ENCODE measurements at regions not wholly inside any gene's neighbourhood (a gene's known extent, or its start where the extent isn't known, plus 50 kb on each side); places are given as distances from the start of the nearest gene placed in this dataset.

DNA sequence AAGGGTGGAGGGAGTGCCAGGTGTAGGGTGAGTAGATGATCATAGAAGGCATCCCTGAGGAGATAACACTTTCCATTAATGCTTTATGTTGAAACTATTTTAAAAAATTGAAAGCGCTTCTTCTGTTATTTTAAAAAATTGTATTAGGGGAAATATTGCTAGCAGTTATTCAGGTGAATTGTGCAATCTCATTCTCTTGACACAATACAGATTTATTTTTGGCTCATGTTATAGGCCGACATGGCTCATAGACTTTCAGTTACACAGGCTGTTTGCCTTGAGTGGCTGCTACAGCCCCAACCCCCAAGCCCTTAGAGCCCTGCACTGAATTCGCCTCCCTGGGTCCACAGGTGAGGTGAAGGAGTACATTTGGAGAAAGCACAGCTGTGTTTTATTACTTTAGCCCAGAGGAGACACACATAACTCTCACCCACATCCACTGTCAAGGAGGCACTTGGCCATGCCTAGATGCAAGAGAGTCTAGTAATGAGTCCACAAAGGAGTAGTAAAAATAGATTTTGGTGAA is 228.2 kb downstream of the RFPL4B start:
- Histone ChIP-seq H3K27me3 (ENCODE audit: control insufficient read depth in 1 of 2, insufficient read depth in 2 of 2, low read length in 2 of 2) (no peaks in the 10 kb centered on the region), H3K27ac (ENCODE audit: low read length) (no peak overlapping the region), H3K4me3 (ENCODE audit: low read length in 2 of 2) (no peak overlapping the region), H3K9me3 (ENCODE audit: control insufficient read depth in 2 of 2, low read length in 2 of 2) (no peaks in the 10 kb centered on the region), H3K4me1 (ENCODE audit: control insufficient read depth, insufficient read depth, low read length) (no peaks in the 10 kb centered on the region), H3K36me3 (ENCODE audit: control insufficient read depth in 2 of 2, insufficient read depth in 2 of 2, low read length in 2 of 2) (no peaks in the 10 kb centered on the region), H3K9ac (ENCODE audit: low read length in 2 of 2) (no peak overlapping the region)

DNA sequence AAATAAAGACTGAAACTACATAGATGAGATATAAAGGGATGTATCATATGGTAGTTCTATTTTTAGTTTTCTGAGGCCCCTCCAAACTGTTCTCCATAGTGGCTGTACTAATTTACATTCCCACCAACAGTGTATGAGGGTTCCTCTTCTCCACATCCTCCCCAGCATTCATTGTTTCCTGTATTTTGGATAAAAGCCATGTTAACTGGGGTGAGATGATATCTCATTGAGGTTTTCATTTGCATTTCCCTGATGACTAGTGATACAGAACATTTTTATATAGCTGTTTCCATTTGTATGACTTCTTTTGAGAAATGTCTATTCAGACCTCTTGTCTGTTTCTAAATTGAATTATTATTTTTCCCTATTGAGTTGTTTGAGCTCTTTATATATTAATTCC is 229.3 kb downstream of the RFPL4B start:
- Histone ChIP-seq H3K27me3 (ENCODE audit: control insufficient read depth in 1 of 2, insufficient read depth in 2 of 2, low read length in 2 of 2) (no peaks in the 10 kb centered on the region), H3K4me1 (ENCODE audit: control insufficient read depth, insufficient read depth, low read length) (no peaks in the 10 kb centered on the region), H3K27ac (ENCODE audit: low read length) (no peak overlapping the region), H3K9me3 (ENCODE audit: control insufficient read depth in 2 of 2, low read length in 2 of 2) (no peaks in the 10 kb centered on the region), H3K36me3 (ENCODE audit: control insufficient read depth in 2 of 2, insufficient read depth in 2 of 2, low read length in 2 of 2) (no peaks in the 10 kb centered on the region), H3K9ac (ENCODE audit: low read length in 2 of 2) (no peak overlapping the region), H3K4me3 (ENCODE audit: low read length in 2 of 2) (no peak overlapping the region)

DNA sequence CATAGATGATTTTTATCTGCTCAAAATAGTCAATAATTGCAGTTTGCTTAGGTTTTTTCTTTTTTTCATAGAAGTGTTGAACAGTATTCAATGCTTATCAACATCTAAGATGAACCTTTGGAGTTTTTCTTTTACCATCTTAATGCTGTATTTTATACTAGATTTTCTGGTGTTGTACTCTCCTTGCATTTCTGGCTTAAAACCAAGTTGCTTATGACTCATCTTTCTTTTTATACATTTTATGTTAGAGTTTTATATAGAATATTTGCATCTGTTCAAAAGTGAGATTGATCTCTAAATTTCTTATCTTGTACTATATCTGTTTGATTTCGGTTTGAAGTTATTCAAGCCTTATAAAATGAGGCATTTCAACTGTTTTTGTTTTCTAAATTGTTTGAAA is 232.5 kb downstream of the RFPL4B start:
- no peaks in the 10 kb centered on the region for H3K4me1 ChIP-seq (ENCODE audit: control insufficient read depth, insufficient read depth, low read length)
- no peak overlapping the region for H3K27ac ChIP-seq (ENCODE audit: low read length)
- H3K27me3 ChIP-seq (ENCODE audit: control insufficient read depth in 1 of 2, insufficient read depth in 2 of 2, low read length in 2 of 2): no peaks in the 10 kb centered on the region
- no peaks in the 10 kb centered on the region for H3K9me3 ChIP-seq (ENCODE audit: control insufficient read depth in 2 of 2, low read length in 2 of 2)
- H3K9ac ChIP-seq (ENCODE audit: low read length in 2 of 2): no peak overlapping the region
- no peaks in the 10 kb centered on the region for H3K36me3 ChIP-seq (ENCODE audit: control insufficient read depth in 2 of 2, insufficient read depth in 2 of 2, low read length in 2 of 2)
- H3K4me3 ChIP-seq (ENCODE audit: low read length in 2 of 2): no peak overlapping the region

DNA sequence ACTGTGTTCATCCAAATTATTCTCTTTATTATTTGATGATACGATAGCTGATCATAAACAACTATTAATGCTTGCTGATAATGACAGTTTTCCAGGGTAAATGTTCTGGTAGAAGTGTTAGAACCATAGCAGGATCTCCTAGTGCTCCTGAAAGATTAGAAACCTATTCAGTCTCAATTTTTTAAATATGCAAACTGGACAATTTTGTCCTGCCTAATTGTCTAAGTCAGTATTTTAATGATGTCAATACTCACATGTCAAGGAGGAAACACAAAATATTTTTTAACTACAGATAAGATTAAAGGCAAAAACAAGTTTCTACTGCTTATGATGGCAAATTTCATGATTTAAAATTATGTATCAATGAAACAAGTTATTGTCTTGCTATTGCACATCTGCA is 233.9 kb downstream of the RFPL4B start:
- H3K27ac ChIP-seq (ENCODE audit: low read length): no peak overlapping the region
- no peaks in the 10 kb centered on the region for H3K9me3 ChIP-seq (ENCODE audit: control insufficient read depth in 2 of 2, low read length in 2 of 2)
- no peak overlapping the region for H3K9ac ChIP-seq (ENCODE audit: low read length in 2 of 2)
- H3K27me3 ChIP-seq (ENCODE audit: control insufficient read depth in 1 of 2, insufficient read depth in 2 of 2, low read length in 2 of 2): no peaks in the 10 kb centered on the region
- no peaks in the 10 kb centered on the region for H3K36me3 ChIP-seq (ENCODE audit: control insufficient read depth in 2 of 2, insufficient read depth in 2 of 2, low read length in 2 of 2)
- H3K4me1 ChIP-seq (ENCODE audit: control insufficient read depth, insufficient read depth, low read length): no peaks in the 10 kb centered on the region
- no peak overlapping the region for H3K4me3 ChIP-seq (ENCODE audit: low read length in 2 of 2)

DNA sequence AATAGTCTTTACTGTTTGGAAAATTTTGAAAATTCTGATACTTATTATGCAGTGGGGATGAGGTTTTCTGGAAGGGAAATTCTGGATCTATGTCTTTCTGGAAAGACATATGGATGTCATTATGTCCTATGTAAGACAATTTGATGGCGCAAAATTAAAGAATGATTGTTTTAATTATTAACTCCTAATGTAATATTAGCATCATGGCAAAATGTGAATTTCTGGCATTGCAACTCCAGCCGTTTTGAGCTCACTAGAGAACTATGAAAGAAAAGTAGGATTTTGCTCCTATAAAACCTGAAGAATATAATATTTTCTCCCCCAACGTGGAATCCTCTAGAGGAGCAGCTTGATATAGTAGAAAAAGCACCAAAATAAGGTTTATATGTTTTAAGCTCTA is 243.2 kb downstream of the RFPL4B start:
- H3K4me3 ChIP-seq (ENCODE audit: low read length in 2 of 2): no peak overlapping the region
- H3K4me1 ChIP-seq (ENCODE audit: control insufficient read depth, insufficient read depth, low read length): no peaks in the 10 kb centered on the region
- no peaks in the 10 kb centered on the region for H3K9me3 ChIP-seq (ENCODE audit: control insufficient read depth in 2 of 2, low read length in 2 of 2)
- H3K36me3 ChIP-seq (ENCODE audit: control insufficient read depth in 2 of 2, insufficient read depth in 2 of 2, low read length in 2 of 2): no peaks in the 10 kb centered on the region
- no peak overlapping the region for H3K27ac ChIP-seq (ENCODE audit: low read length)
- H3K9ac ChIP-seq (ENCODE audit: low read length in 2 of 2): no peak overlapping the region
- no peaks in the 10 kb centered on the region for H3K27me3 ChIP-seq (ENCODE audit: control insufficient read depth in 1 of 2, insufficient read depth in 2 of 2, low read length in 2 of 2)

DNA sequence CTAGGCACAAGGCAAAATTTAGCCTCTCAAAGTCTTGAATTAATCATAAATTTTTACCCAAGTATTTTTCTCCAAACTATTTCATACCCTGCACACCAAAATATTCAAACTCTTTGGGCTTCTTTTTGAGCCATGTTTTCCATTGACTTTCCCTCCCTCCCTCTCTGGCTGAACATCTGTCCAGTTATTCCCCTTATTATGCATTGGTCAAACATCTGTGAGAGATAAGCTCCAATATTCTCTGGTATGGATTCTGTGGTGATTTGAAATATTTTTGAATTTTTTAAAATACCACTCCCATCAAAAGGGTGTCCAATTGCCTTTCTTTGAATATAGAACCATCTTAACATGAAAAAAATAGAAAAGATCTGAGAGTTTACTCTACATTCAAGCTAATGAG is 244.2 kb downstream of the RFPL4B start:
- H3K9me3 ChIP-seq (ENCODE audit: control insufficient read depth in 2 of 2, low read length in 2 of 2): no peaks in the 10 kb centered on the region
- H3K4me1 ChIP-seq (ENCODE audit: control insufficient read depth, insufficient read depth, low read length): no peaks in the 10 kb centered on the region
- H3K9ac ChIP-seq (ENCODE audit: low read length in 2 of 2): no peak overlapping the region
- no peaks in the 10 kb centered on the region for H3K36me3 ChIP-seq (ENCODE audit: control insufficient read depth in 2 of 2, insufficient read depth in 2 of 2, low read length in 2 of 2)
- no peak overlapping the region for H3K27ac ChIP-seq (ENCODE audit: low read length)
- no peaks in the 10 kb centered on the region for H3K27me3 ChIP-seq (ENCODE audit: control insufficient read depth in 1 of 2, insufficient read depth in 2 of 2, low read length in 2 of 2)
- no peak overlapping the region for H3K4me3 ChIP-seq (ENCODE audit: low read length in 2 of 2)

DNA sequence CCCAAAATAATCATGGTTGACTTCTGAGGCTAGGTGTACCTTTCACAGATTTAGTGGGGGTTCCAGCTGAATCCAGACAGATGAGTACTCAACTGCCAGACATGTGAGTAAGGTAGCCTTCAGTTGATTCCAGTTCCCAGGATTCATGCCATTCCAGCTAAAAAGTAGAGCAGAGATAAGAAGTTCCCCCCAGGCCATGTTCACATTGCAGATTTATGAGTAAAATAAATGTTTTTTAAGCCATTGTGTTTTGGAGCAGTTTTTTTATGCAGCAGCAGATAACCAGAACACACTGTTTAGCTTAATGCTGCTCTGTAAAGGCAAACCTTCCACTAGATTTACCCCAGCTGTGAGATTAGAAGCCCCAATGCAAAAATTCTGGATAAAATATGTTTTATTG is 245.0 kb downstream of the RFPL4B start:
- no peak overlapping the region for H3K27ac ChIP-seq (ENCODE audit: low read length)
- no peaks in the 10 kb centered on the region for H3K27me3 ChIP-seq (ENCODE audit: control insufficient read depth in 1 of 2, insufficient read depth in 2 of 2, low read length in 2 of 2)
- H3K9me3 ChIP-seq (ENCODE audit: control insufficient read depth in 2 of 2, low read length in 2 of 2): no peaks in the 10 kb centered on the region
- no peaks in the 10 kb centered on the region for H3K4me1 ChIP-seq (ENCODE audit: control insufficient read depth, insufficient read depth, low read length)
- H3K36me3 ChIP-seq (ENCODE audit: control insufficient read depth in 2 of 2, insufficient read depth in 2 of 2, low read length in 2 of 2): no peaks in the 10 kb centered on the region
- H3K4me3 ChIP-seq (ENCODE audit: low read length in 2 of 2): no peak overlapping the region
- H3K9ac ChIP-seq (ENCODE audit: low read length in 2 of 2): no peak overlapping the region

DNA sequence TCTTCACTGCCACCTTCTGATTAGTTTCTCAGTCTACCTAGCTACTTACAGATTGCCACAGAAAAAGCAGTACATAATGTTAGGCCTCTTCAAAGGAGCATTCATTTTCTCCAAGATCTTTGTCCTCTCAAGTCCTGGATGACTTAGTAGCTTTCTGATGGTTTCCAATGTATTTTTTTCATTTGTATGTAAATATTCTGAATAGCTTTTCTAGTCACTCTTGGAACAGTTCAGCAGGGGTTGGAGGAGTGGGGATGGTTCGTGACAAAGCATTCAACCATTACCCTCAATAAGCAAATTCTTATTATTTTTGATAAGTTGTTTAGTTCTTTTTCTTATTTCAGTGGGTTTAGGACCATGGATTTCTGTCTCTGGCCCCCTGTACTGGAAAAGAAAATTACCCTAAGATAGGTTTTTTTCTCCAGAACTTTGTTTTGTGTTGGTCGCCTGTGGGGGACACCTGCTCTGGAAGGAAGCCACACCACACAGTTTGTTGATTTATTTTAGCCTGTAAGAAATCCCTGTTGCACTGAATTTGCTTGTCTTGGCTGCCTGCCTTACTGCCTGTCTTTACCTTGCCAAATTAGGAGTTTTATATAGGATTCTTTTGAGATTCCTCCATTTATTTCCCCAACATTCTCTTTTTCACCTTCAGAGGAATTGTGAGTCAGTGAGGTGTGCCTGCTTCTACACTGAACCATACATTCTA is 247.9 kb downstream of the RFPL4B start:
- no peak overlapping the region for H3K4me3 ChIP-seq (ENCODE audit: low read length in 2 of 2)
- H3K4me1 ChIP-seq (ENCODE audit: control insufficient read depth, insufficient read depth, low read length): no peaks in the 10 kb centered on the region
- H3K36me3 ChIP-seq (ENCODE audit: control insufficient read depth in 2 of 2, insufficient read depth in 2 of 2, low read length in 2 of 2): no peaks in the 10 kb centered on the region
- no peak overlapping the region for H3K9ac ChIP-seq (ENCODE audit: low read length in 2 of 2)
- no peak overlapping the region for H3K27ac ChIP-seq (ENCODE audit: low read length)
- H3K9me3 ChIP-seq (ENCODE audit: control insufficient read depth in 2 of 2, low read length in 2 of 2): no peaks in the 10 kb centered on the region
- H3K27me3 ChIP-seq (ENCODE audit: control insufficient read depth in 1 of 2, insufficient read depth in 2 of 2, low read length in 2 of 2): no peaks in the 10 kb centered on the region

DNA sequence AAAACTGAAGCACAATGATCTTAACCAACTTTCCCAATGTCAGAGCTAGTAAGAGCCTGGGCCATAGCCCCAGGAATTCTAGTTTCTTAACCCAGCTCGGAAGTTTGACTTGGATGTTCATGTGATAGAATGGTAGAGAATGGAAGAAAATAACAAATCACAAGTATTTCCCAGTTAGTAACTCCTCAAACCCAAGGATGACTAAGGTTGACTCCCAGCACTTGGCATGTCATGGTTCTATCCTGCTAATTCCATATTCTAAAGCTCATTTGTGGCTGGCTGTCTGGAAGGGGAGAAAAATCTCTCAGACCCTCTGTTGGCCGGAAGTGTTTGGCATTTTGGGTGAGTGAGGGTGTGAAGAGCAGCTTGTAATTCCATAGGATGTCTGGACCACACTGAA is 248.7 kb downstream of the RFPL4B start:
- Histone ChIP-seq H3K36me3 (ENCODE audit: control insufficient read depth in 2 of 2, insufficient read depth in 2 of 2, low read length in 2 of 2) (no peaks in the 10 kb centered on the region), H3K4me3 (ENCODE audit: low read length in 2 of 2) (no peak overlapping the region), H3K27ac (ENCODE audit: low read length) (no peak overlapping the region), H3K27me3 (ENCODE audit: control insufficient read depth in 1 of 2, insufficient read depth in 2 of 2, low read length in 2 of 2) (no peaks in the 10 kb centered on the region), H3K9ac (ENCODE audit: low read length in 2 of 2) (no peak overlapping the region), H3K9me3 (ENCODE audit: control insufficient read depth in 2 of 2, low read length in 2 of 2) (no peaks in the 10 kb centered on the region), H3K4me1 (ENCODE audit: control insufficient read depth, insufficient read depth, low read length) (no peaks in the 10 kb centered on the region)

DNA sequence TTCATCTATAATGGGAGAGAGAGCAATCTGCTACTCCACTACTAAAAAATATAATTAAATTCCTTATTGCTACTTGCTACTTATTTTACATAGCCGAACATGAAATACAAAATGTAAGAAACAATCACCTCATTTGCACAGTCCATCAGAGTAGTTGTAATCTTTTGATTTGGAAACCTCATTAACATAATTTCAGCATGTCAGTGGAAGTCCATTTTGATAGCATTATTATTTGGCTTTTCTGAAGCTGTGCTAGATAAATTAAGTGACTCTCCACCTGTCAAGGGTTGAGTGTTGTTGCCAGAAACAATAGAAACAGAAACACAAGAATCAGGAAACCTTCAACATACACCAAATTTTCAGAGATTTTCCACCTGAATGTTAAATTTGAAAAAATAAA is 250.0 kb downstream of the RFPL4B start:
- no peaks in the 10 kb centered on the region for H3K36me3 ChIP-seq (ENCODE audit: control insufficient read depth in 2 of 2, insufficient read depth in 2 of 2, low read length in 2 of 2)
- H3K4me1 ChIP-seq (ENCODE audit: control insufficient read depth, insufficient read depth, low read length): no peaks in the 10 kb centered on the region
- H3K27me3 ChIP-seq (ENCODE audit: control insufficient read depth in 1 of 2, insufficient read depth in 2 of 2, low read length in 2 of 2): no peaks in the 10 kb centered on the region
- no peak overlapping the region for H3K4me3 ChIP-seq (ENCODE audit: low read length in 2 of 2)
- no peak overlapping the region for H3K27ac ChIP-seq (ENCODE audit: low read length)
- no peaks in the 10 kb centered on the region for H3K9me3 ChIP-seq (ENCODE audit: control insufficient read depth in 2 of 2, low read length in 2 of 2)
- H3K9ac ChIP-seq (ENCODE audit: low read length in 2 of 2): no peak overlapping the region

DNA sequence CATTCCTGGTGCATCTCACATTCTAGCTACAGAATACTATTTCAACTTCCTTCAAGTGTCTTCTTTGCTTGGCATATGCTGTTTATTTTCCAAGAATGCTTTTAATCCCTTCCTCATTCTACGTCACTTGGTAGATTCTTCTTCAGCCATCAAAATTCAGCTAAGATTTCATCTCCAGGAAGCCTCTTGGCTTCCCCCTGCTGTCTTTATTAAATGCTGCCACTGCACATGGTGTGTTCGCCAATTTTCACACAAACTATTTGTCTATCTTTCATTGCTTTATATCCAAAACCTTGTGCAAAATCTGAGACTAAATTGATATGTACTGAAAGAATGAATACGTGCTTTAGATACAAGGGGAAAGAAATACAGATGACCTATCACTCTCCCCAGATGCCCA is 253.0 kb downstream of the RFPL4B start:
- H3K9ac ChIP-seq (ENCODE audit: low read length in 2 of 2): no peak overlapping the region
- H3K27ac ChIP-seq (ENCODE audit: low read length): no peak overlapping the region
- no peaks in the 10 kb centered on the region for H3K4me1 ChIP-seq (ENCODE audit: control insufficient read depth, insufficient read depth, low read length)
- H3K4me3 ChIP-seq (ENCODE audit: low read length in 2 of 2): no peak overlapping the region
- H3K27me3 ChIP-seq (ENCODE audit: control insufficient read depth in 1 of 2, insufficient read depth in 2 of 2, low read length in 2 of 2): no peaks in the 10 kb centered on the region
- H3K36me3 ChIP-seq (ENCODE audit: control insufficient read depth in 2 of 2, insufficient read depth in 2 of 2, low read length in 2 of 2): no peaks in the 10 kb centered on the region
- no peaks in the 10 kb centered on the region for H3K9me3 ChIP-seq (ENCODE audit: control insufficient read depth in 2 of 2, low read length in 2 of 2)
